A673 (cell line): ENCODE measurements at regions not wholly inside any gene's neighbourhood (a gene's known extent, or its start where the extent isn't known, plus 50 kb on each side); places are given as distances from the start of the nearest gene placed in this dataset.

ENCODE experiments used
- BruUV-seq: library from RNA; stranded (reverse); fragments of 400-500 nt; replicated peaks from 2 replicates; lab custom pipeline; 2021; lab: Mats Ljungman, UMichigan
- CTCF ChIA-PET: fragments of 300-600 bp; sonication (Branson Sonifier 250); formaldehyde crosslinking; loops from one replicate; lab custom pipeline; 2022; ENCODE audit warnings: antibody characterized with exemption; lab: Charles Lee
- POLR2A ChIA-PET: fragments of 300-600 bp; sonication (Branson Sonifier 250); formaldehyde crosslinking; loops from one replicate; lab custom pipeline; 2022; ENCODE audit warnings: antibody characterized with exemption; ENCODE audit not compliant: low non-redundant PET; lab: Charles Lee
- DNase-seq: peaks from one replicate; pipeline ENCODE4 v3.0.0-alpha.2; 2015; ENCODE audit warnings: low spot score
- H3K27ac ChIP-seq: fragments of 200-600 bp; sonication (generic); 2 replicates; pipeline ENCODE4 v1.5.1; 2016; ENCODE audit warnings: mixed run types, low read depth, mild to moderate bottlenecking, mixed read lengths, antibody characterized with exemption, low read length; ENCODE audit not compliant: poor library complexity, severe bottlenecking
- H3K27me3 ChIP-seq: fragments of 200-600 bp; sonication (generic); replicated peaks from 2 replicates; pipeline ENCODE4 v1.6.1; 2017; ENCODE audit warnings: mixed run types, low read depth, mild to moderate bottlenecking, mixed read lengths, antibody characterized with exemption, low read length; ENCODE audit not compliant: insufficient read depth, poor library complexity
- H3K36me3 ChIP-seq: fragments of 200-600 bp; sonication (generic); 2 replicates; pipeline ENCODE4 v1.6.1; 2016; ENCODE audit warnings: mixed run types, mild to moderate bottlenecking, mixed read lengths, antibody characterized with exemption, low read length; ENCODE audit not compliant: insufficient read depth, poor library complexity, severe bottlenecking
- H3K4me1 ChIP-seq: fragments of 200-600 bp; sonication (generic); 2 replicates; pipeline ENCODE4 v1.6.1; 2017; ENCODE audit warnings: mixed run types, mild to moderate bottlenecking, mixed read lengths, antibody characterized with exemption, low read length; ENCODE audit not compliant: insufficient read depth, poor library complexity, severe bottlenecking
- H3K4me3 ChIP-seq: fragments of 200-600 bp; sonication (generic); 2 replicates; pipeline ENCODE4 v1.5.1; 2016; ENCODE audit warnings: low read depth, mixed run types, mild to moderate bottlenecking, mixed read lengths, low read length; ENCODE audit not compliant: poor library complexity, severe bottlenecking
- H3K9me3 ChIP-seq: fragments of 200-600 bp; sonication (generic); 2 replicates; pipeline ENCODE4 v1.6.1; 2016; ENCODE audit warnings: mixed run types, low read depth, mild to moderate bottlenecking, mixed read lengths, antibody characterized with exemption, low read length; ENCODE audit not compliant: poor library complexity, severe bottlenecking
- CTCF ChIP-seq: fragments of 300-800, 200-600 bp; sonication (generic); conservative IDR thresholded peaks from 2 replicates; pipeline ENCODE4 v1.5.1; 2017; ENCODE audit warnings: low read depth, mild to moderate bottlenecking, antibody characterized with exemption, low read length, moderate library complexity, mixed read lengths
- EZH2 ChIP-seq: fragments of 200-600 bp; sonication (generic); IDR thresholded peaks from 2 replicates; pipeline ENCODE4 v1.6.1; 2017; ENCODE audit warnings: borderline replicate concordance, low read depth, mild to moderate bottlenecking, mixed read lengths, antibody characterized with exemption, low read length; ENCODE audit not compliant: poor library complexity, severe bottlenecking
- intact Hi-C: fragments of 100-400 bp; cut with micrococcal nuclease; formaldehyde crosslinking; loops from one replicate; pipeline ENCODE4 v1.10.0; 2022; ENCODE audit not compliant: unreplicated experiment

GRCh38 chr1:55609630-55610029, 394.5 kb upstream of the USP24 start:
- TF ChIP-seq EZH2 (no peak), CTCF (no peak)
- Histone ChIP-seq H3K36me3 (no peaks in the 10 kb centered on the region), H3K4me3 (no peak overlapping the region), H3K27me3 (peaks cover 7% of the 10 kb centered on the region), H3K4me1 (no peaks in the 10 kb centered on the region), H3K27ac (no peak overlapping the region), H3K9me3 (no peaks in the 10 kb centered on the region)
- POLR2A ChIA-PET = no interaction called here
- no peak for DNase-seq
- no TSS peak for BruUV-seq
- CTCF ChIA-PET = no interaction called here
- intact Hi-C loops = no loop called here

GRCh38 chr1:55605155-55605554, 390.0 kb upstream of the USP24 start:
- no peaks in the 10 kb centered on the region for H3K4me1 ChIP-seq
- no peaks in the 10 kb centered on the region for H3K9me3 ChIP-seq
- H3K36me3 ChIP-seq = no peaks in the 10 kb centered on the region
- DNase-seq = no peak
- CTCF ChIA-PET = no interaction called here
- no TSS peak for BruUV-seq
- TF ChIP-seq CTCF (no peak), EZH2 (no peak)
- intact Hi-C loops = no loop called here
- H3K4me3 ChIP-seq = no peak overlapping the region
- H3K27me3 ChIP-seq = no peaks in the 10 kb centered on the region
- POLR2A ChIA-PET = no interaction called here
- H3K27ac ChIP-seq = no peak overlapping the region

- intact Hi-C loops = no loop called here
- CTCF ChIA-PET = no interaction called here
These were observed 389.6 kb upstream of the USP24 start for GRCh38 chr1:55604749-55605148.

More at GRCh38 chr1:55604749-55605148, 389.6 kb upstream of the USP24 start:
- H3K4me3 ChIP-seq = no peak overlapping the region
- no TSS peak for BruUV-seq
- POLR2A ChIA-PET = no interaction called here
- H3K27me3 ChIP-seq = no peaks in the 10 kb centered on the region
- no peak overlapping the region for H3K27ac ChIP-seq
- DNase-seq = no peak
- H3K36me3 ChIP-seq = no peaks in the 10 kb centered on the region
- H3K4me1 ChIP-seq = no peaks in the 10 kb centered on the region
- H3K9me3 ChIP-seq = no peaks in the 10 kb centered on the region
- TF ChIP-seq CTCF (no peak), EZH2 (no peak)
